Karpas-422 (cell line): ENCODE measurements at regions not wholly inside any gene's neighbourhood (a gene's known extent, or its start where the extent isn't known, plus 50 kb on each side); places are given as distances from the start of the nearest gene placed in this dataset.
"Not testable (repeated sequence)": the region's sequence is repeated elsewhere in the genome, so short reads cannot be mapped to it uniquely, and the experiment has no call there.

Experiments used
- DNase-seq: peaks from one replicate; pipeline ENCODE4 v3.0.0-alpha.2; 2015
- H2AFZ ChIP-seq: fragments of 200-600 bp; sonication (generic); 2 replicates; pipeline ENCODE4 v1.6.1; 2014; ENCODE audit warnings: antibody characterized with exemption, low read length, mixed read lengths
- H3K27ac ChIP-seq: fragments of 200-600 bp; sonication (generic); 2 replicates; pipeline ENCODE4 v1.5.1; 2014; ENCODE audit warnings: mild to moderate bottlenecking, low read length, moderate library complexity
- H3K27me3 ChIP-seq: fragments of 200-600 bp; sonication (generic); 2 replicates; pipeline ENCODE4 v1.6.1; 2014; ENCODE audit warnings: low read length, mixed read lengths
- H3K36me3 ChIP-seq: fragments of 200-600 bp; sonication (generic); 2 replicates; pipeline ENCODE4 v1.6.1; 2014; ENCODE audit warnings: low read length, mixed read lengths; ENCODE audit not compliant: insufficient read depth
- H3K4me1 ChIP-seq: fragments of 200-600 bp; sonication (generic); 2 replicates; pipeline ENCODE4 v1.6.1; 2014; ENCODE audit warnings: mild to moderate bottlenecking, low read length, mixed read lengths
- H3K4me2 ChIP-seq: fragments of 200-600 bp; sonication (generic); 2 replicates; pipeline ENCODE4 v1.6.1; 2014; ENCODE audit warnings: low read length, low read depth, mild to moderate bottlenecking; ENCODE audit not compliant: poor library complexity, severe bottlenecking
- H3K4me3 ChIP-seq: fragments of 200-600 bp; sonication (generic); 2 replicates; pipeline ENCODE4 v1.5.1; 2014; ENCODE audit warnings: mild to moderate bottlenecking, antibody characterized with exemption, low read length, mixed read lengths
- H3K79me2 ChIP-seq: fragments of 200-600 bp; sonication (generic); 2 replicates; pipeline ENCODE4 v1.6.1; 2014; ENCODE audit warnings: mild to moderate bottlenecking, low read length, mixed read lengths
- H3K9ac ChIP-seq: fragments of 200-600 bp; sonication (generic); 2 replicates; pipeline ENCODE4 v1.6.0; 2014; ENCODE audit warnings: low read length
- H3K9me2 ChIP-seq: fragments of 200-600 bp; sonication (generic), shearing (Covaris generic); replicated peaks from 2 replicates; pipeline ENCODE4 v1.6.0; 2014; ENCODE audit warnings: mild to moderate bottlenecking, low read length, moderate library complexity; ENCODE audit not compliant: insufficient read depth
- H3K9me3 ChIP-seq: fragments of 300-700, 200-600 bp; sonication (generic); 2 replicates; pipeline ENCODE4 v1.6.1; 2014; ENCODE audit warnings: low read length, mixed read lengths
- H4K20me1 ChIP-seq: fragments of 200-600 bp; sonication (generic); 2 replicates; pipeline ENCODE4 v1.6.1; 2014; ENCODE audit warnings: mild to moderate bottlenecking, antibody characterized with exemption, low read length, low read depth; ENCODE audit not compliant: insufficient read depth

- not testable (repeated sequence) for H3K9me2 ChIP-seq, H3K9ac ChIP-seq, H4K20me1 ChIP-seq, DNase-seq, H3K4me2 ChIP-seq, H3K27ac ChIP-seq, H3K36me3 ChIP-seq, H3K79me2 ChIP-seq, H3K4me3 ChIP-seq, H3K27me3 ChIP-seq, H2AFZ ChIP-seq, H3K4me1 ChIP-seq
- peaks cover 15% of the 10 kb centered on the region for H3K9me3 ChIP-seq
Measured at GRCh38 chr2:91422102-91422501, 2730.6 kb downstream of the RPIA start.

- H3K9me3 ChIP-seq: peaks cover 11% of the 10 kb centered on the region
- not testable (repeated sequence) for DNase-seq, H3K27ac ChIP-seq, H3K79me2 ChIP-seq, H3K27me3 ChIP-seq, H2AFZ ChIP-seq, H3K4me3 ChIP-seq, H4K20me1 ChIP-seq, H3K4me1 ChIP-seq, H3K36me3 ChIP-seq, H3K4me2 ChIP-seq, H3K9ac ChIP-seq, H3K9me2 ChIP-seq
Measured at GRCh38 chr2:91427148-91427547, 2735.7 kb downstream of the RPIA start.

- not testable (repeated sequence) for H3K9me2 ChIP-seq, H3K4me3 ChIP-seq, H2AFZ ChIP-seq, H3K79me2 ChIP-seq, H3K9me3 ChIP-seq, H4K20me1 ChIP-seq, DNase-seq, H3K27me3 ChIP-seq, H3K36me3 ChIP-seq, H3K4me1 ChIP-seq, H3K9ac ChIP-seq, H3K4me2 ChIP-seq, H3K27ac ChIP-seq
Measured at GRCh38 chr2:91441932-91442245, 2750.4 kb downstream of the RPIA start.

- DNase-seq: no peak
- Histone ChIP-seq H3K9ac (no peak overlapping the region), H3K4me1 (no peaks in the 10 kb centered on the region), H3K9me2 (no peaks in the 10 kb centered on the region), H2AFZ (no peak overlapping the region), H3K79me2 (no peaks in the 10 kb centered on the region), H3K9me3 (no peaks in the 10 kb centered on the region), H3K27me3 (no peaks in the 10 kb centered on the region), H3K4me3 (no peak overlapping the region), H3K36me3 (no peaks in the 10 kb centered on the region), H4K20me1 (no peaks in the 10 kb centered on the region), H3K4me2 (no peak overlapping the region), H3K27ac (no peak overlapping the region)
Measured at GRCh38 chr2:91442246-91442905, 2750.9 kb downstream of the RPIA start.

- H3K9ac ChIP-seq, DNase-seq, H3K27me3 ChIP-seq, H3K27ac ChIP-seq, H2AFZ ChIP-seq, H3K4me3 ChIP-seq, H3K4me2 ChIP-seq, H3K79me2 ChIP-seq, H3K9me3 ChIP-seq, H3K4me1 ChIP-seq, H3K9me2 ChIP-seq, H4K20me1 ChIP-seq, H3K36me3 ChIP-seq: not testable (repeated sequence)
Measured at GRCh38 chr2:91442906-91443729, 2751.6 kb downstream of the RPIA start.

GRCh38 chr2:91443730-91444115 lies 2752.2 kb downstream of the RPIA start:
- H3K79me2 ChIP-seq, H3K9ac ChIP-seq, H3K9me3 ChIP-seq, H3K4me1 ChIP-seq, H3K27ac ChIP-seq, DNase-seq, H2AFZ ChIP-seq, H3K36me3 ChIP-seq, H3K27me3 ChIP-seq, H3K9me2 ChIP-seq, H3K4me3 ChIP-seq, H4K20me1 ChIP-seq, H3K4me2 ChIP-seq: not testable (repeated sequence)

GRCh38 chr2:91445705-91446104 lies 2754.2 kb downstream of the RPIA start:
- not testable (repeated sequence) for H3K27ac ChIP-seq, H3K27me3 ChIP-seq, H3K4me2 ChIP-seq, H3K36me3 ChIP-seq, H3K4me1 ChIP-seq, H3K9me3 ChIP-seq, H2AFZ ChIP-seq, DNase-seq, H4K20me1 ChIP-seq, H3K4me3 ChIP-seq, H3K79me2 ChIP-seq, H3K9ac ChIP-seq, H3K9me2 ChIP-seq

- not testable (repeated sequence) for H3K36me3 ChIP-seq, H3K4me2 ChIP-seq, H3K27me3 ChIP-seq, H2AFZ ChIP-seq, H3K4me3 ChIP-seq, H3K79me2 ChIP-seq, H3K27ac ChIP-seq, H3K9me2 ChIP-seq, H3K9ac ChIP-seq, H3K9me3 ChIP-seq, H3K4me1 ChIP-seq, H4K20me1 ChIP-seq, DNase-seq
Measured at GRCh38 chr2:91446489-91446888, 2755.0 kb downstream of the RPIA start.
